GM19467 (cell line): ENCODE measurements at regions not wholly inside any gene's neighbourhood (a gene's known extent, or its start where the extent isn't known, plus 50 kb on each side); places are given as distances from the start of the nearest gene placed in this dataset.
A peak's percentile ranks its signal among the peaks of the same experiment; 100 is the strongest.

Experiments
- ATAC-seq: cut with Tn5 transposase; IDR thresholded peaks from one replicate; pipeline ENCODE4 v1.9.1; 2021; ENCODE audit warnings: mild to moderate bottlenecking, moderate library complexity; ENCODE audit not compliant: unreplicated experiment

DNA sequence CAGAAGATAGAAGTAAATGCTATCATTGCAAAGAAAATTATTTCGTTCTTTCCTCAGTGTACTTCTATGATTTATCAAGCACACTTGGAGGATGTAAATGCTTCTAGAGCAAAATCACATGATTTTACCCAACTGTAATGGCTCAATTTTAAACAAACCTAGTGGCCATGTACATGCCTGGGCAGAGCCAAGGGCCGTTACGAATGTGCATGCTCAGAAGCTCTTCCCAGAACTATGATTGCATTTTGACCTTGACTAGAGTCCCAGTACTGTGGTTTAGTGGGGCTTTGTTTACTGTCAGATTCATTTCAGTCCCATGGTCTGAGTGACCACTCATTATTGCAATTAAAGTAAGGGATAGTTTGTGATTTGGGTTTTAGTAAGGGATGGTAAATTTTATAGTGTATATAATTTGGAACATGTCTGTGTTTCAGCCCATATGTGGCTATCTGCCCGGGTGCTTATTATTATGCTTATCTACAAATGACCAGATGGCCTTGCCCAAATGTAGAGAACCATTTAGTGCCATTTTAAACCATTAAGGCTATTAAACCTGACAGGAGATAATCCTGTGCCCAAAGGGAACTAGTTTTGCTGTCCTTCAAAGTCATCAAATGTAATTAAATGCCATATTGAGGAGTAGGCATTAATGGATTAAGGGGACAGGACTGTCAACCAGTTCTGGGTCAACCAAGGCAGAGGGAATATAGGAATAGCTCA lies 239.1 kb downstream of the ICOS start:
- ATAC-seq = no peak

DNA sequence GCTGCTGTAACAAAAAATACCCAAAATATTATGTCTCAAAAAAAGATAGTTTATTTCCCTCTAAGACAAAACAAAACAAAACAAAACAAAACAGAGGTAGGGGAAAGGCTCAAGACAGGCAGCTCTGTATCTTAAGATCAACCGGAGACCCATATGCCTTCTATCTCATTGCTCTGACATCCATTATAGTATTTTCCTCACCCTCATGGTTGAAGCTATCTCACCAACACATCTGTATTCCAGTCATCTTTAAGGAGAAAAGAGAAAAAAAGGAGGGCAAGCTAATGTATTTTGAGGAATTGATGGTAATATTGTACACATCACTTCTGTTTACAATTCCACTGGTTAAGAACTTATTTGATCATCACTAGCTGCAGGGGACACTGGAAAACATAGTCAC lies 239.7 kb downstream of the ICOS start:
- no peak for ATAC-seq

DNA sequence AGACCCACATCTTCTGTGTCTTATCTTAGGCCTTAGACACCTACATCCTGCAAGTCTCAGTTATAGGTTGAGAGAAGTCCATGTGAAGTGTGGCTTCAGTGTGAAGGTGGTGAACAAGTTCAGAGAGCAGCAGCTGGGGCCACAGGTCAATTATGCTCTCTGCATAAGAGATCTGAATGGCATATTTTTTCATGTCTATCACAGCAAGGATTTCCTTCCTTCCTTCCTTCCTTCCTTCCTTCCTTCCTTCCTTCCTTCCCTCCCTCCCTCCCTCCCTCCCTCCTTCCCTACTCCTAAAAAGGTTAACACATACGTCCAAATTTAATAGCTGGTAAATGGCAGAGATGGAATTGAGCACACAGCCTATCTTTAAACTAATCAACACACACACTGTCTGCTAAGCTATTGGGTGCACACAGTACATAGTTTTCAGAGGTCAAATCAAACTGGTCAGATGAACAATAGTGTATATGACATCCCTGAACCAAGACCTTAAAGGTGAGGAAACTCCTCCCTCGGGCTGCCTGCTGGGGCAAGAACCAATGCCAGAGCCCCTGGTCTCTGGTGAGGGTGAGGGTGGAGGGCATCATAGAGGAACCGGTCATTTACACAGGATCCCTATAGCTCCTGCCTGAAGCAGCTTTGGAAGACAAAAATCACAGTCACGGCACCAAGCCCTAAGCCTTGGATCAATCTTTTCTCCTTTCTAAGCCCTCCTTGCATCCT lies 240.9 kb downstream of the ICOS start:
- peak; percentile 22 for ATAC-seq

DNA sequence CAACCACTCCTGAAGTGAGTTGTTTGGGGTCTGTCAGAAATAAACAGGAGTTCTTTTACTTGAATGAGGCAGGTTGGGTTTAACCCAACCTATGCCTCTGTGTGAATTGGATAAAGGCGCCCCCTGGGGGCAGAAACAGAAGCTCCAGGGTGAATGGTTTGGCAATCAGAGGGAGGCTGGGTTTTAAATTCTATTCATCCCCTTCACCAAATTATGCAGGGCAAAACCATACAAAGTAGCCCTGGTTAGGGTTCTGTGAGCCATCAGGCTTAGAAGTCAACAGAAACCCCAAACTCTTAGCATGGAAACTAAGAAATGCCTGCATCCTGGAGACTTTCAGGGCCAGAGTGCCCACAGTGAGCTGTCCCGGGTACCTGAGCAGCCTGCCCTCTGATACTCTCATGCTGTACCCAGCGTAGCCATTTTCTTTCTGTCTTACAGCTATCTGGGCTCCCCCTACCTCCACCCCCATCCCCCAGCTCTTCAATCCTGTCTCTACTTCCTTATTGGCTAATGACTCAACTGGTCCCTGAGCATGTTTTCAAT lies 241.5 kb downstream of the ICOS start:
- ATAC-seq = peak; percentile 82

DNA sequence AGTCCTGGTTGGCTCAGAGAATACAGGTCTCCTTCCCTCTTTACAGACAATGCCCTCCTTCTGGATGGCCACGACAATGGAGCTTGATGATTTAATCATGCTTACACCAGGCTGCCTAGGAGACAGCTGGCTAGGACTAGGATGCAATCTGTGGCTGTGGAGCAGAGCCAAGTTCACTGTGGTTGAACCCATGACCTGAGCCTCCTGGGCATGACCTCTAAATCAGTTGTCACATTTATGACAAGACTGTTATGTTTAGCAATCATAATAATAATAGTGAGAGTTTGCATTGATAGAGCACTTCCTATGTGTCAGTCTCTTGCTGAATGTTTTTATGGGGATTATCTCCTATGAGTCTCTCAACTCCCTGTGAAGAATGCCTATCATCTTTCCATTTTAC lies 244.1 kb downstream of the ICOS start:
- no peak for ATAC-seq

DNA sequence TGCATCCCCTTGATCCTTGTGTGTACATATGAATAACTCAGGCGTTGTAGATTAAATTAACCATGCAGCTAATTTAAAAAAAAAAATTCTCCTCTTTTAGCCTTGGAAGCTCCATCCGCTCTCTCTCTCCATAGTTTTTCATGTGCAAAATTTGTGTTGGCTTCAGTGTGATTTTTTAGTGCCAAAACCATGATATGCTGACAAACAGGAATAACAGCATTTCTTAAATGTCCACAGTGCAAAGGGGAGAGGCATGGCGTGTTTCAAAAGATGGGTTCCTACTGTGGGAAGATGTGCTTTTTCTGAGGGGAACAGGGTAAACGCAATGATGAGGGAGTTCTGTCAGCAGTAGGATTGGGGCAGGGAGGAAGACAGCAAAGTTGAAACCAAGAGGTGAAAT lies 247.0 kb downstream of the ICOS start:
- ATAC-seq = no peak

DNA sequence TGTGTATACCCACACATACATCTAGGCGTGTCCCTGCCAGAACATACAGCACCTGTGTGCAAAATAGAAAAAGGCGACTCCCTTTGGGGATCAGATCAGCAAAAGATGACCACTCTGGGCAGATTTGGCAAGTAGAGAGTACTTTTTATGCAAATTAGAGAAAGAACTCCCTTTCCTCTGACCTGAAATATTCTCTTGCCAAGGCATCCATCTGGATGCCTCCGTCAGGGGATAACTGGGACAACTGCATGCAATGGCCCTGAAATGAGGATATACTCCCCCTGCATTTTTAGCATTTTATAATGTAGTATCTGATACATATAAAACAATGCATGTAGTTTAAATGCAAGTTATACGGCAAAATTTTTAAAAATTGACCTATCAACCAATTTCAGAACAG lies 247.7 kb downstream of the ICOS start:
- no peak for ATAC-seq

DNA sequence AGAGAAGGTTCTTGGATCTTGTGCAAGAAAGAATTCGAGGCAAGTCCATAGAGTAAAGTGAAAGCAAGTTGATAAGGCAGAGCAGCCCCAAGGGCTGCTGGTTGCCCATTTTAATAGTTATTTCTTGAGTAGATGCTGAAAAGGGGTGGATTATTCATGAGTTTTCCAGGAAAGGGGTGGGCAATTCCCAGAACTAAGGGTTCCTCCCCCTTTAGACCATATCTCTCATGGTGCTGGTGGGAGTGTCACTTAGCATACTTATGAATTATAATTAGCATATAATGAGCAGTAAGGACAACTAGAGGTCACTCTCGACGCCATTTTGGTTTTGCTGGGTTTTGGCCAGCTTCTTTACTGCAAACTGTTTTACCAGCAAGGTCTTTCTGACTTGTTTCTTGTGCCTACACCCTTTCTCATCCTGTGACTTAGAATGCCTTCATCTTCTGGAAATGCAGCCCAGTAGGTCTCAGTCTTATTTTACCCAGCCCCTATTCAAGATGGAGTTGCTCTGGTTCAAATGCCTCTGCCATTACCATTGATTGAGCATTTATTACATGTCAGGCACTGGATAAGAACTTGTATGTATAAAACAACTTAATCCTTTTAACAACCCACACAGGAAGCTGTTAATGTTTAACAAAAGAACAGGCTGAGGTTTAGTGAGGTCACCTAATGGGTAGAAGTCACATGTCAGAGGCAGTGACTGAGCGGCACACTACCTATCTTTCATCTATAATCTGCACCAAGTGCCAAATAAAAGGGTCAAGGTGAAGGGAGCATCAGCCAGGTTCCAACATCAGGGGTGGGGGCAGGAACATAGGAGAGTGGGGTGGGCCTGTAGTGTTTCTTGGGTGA lies 250.9 kb downstream of the ICOS start:
- no peak for ATAC-seq

DNA sequence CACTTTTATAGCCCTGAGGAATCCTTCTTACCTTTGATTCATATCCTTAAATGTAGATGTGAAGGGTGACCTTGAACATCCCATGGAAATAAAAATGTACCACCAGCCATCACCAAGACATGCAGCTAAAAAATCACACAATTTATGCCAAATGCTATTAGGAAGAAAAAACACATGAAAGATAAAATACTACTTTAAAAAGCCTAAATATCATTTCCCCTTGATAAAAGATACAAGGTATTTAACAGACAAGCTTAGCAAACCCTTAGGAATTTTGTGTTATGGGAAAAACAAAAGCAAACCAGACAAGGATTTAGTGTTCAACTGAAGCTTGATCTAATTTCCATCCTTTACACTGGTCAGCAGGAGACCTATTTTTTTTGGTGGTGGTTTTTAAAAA lies 255.0 kb downstream of the ICOS start:
- no peak for ATAC-seq

DNA sequence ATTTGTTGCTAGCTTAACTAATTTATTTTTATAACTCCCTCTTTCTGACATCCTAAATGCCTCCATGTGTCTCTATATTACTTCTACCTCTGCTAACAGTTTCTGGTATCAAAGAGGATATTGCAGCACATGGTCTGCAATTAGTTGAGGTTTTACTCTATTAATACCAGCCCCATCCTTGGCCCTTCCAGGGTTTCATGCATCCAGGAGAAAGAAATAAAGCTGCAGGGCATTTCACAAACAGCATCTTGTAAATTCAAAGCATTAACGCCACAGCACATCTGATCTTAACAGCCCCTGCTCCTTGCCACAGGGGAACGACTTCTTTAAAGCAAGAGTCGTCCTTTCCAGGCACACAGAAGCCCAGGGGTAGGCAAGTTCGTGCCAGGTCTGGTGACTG lies 258.9 kb downstream of the ICOS start:
- ATAC-seq = no peak

DNA sequence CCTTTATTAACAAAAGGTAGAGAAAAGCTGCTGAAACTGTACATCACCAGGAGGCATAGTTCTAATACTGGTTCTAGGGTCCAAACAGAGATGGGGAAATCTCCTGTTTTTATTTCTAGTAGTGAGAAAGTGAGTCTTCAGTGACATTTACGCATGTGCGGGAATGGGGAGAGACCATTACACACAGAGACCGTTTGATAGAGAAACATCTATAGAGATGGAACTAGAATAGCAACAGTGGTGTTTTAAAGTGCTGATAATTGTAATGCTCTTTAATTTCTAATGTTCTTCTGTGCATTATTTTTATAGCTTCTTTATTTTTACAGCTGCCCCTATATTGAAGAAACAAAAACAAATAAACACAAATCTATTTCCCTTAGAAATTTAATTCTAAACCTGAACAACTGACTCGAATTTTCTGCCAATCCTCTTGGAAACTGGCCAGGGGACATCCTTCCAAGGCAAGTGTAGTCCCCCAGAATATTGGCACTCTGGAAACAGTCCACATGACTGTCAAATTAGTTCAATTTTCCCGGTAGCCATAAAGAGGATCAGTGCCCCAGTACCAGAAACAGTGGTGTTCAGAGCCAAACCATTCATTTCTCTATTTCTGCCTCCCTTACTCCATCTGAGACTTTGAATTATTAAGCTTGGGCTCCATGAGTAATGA lies 260.9 kb downstream of the ICOS start:
- no peak for ATAC-seq

DNA sequence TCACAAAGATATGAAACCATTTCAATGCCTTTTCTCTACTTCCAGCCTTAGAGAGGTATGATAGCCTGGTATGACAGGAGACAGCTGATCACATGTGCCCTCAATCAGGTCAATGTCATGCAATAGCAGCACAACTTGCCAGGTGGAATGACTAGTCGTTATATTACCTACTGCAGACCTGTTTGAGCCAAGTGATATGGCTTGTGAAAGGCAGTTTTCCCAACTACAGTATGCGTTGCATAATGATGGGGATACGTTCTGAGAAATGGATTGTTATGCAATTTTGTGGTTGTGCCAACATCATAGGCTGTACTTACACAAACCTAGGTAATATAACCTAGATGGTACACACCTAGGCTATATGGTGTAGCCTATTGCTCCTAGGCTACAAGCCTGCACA lies 262.8 kb downstream of the ICOS start:
- ATAC-seq = no peak

DNA sequence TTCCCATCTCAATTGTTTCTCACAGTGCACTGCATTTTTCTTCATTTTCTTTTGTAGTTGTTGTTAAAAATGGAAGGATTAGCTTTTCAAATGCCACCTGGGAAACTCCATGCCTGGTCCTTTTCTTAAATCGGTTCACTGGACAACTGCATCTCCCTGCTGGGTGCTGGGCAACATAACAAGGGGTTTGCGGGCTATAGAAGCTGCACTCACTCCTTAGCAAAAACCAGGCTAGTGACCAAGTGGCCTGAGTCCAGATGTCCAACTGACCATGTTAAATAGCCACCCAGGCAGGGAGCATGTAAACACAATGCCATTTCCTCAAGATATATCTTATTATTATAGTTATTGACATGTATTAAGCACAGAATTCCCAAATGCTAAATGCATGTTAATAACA lies 264.9 kb downstream of the ICOS start:
- ATAC-seq = no peak

DNA sequence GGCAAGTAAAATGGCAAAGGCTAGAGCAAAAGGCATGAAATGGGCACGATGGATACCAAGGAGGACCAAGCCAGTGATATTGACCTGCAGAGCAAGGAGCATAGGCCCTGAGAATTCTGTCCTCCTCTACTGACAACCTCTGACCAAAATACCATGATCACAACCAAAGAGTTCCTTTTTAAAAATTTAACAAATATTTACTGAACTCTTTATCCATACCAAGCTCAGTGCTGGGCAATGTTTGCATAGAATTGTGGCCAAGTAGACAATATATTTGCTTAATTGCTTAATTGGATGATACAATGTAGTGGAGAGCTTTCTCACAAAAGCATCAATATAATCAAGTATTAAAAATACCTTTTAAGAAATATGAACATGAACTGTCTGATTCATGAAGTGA lies 265.7 kb downstream of the ICOS start:
- no peak for ATAC-seq

DNA sequence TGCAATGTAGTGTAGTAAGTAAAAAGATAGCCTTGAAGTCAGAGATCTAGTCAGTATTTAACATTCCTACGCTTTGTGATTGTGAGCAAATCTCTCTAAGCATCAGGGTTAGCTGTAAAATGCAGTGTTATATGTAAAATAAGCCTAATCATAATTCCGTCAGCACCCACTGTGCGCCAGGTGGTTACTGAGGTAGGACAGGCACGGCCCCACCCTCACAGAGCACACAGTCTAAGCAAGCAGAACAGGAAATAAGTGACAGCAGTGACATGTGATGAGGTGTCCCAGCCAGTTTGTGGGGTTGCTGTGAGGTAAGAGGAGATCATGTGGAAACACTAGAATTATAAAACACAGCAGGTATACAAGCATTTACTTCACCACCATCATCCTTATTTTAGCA lies 267.1 kb downstream of the ICOS start:
- no peak for ATAC-seq

DNA sequence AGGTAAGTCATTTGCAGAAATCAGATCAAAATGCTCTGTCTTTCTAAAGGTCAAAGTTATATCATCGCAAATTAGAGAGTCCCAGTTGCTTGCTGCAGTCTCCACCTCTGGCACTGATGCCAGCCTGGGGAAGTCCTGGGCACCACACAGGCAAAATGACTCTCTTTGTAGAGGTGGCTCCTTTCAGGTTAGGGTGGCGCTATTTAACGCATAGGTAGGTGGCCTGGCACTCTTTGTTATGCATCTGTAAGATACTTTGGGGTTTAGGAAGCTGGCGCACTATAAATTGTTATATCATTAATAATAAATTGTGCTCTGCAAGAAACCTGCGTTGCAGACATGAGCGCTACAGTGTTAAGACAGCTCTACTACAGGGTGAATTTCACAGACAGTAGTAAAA lies 268.5 kb downstream of the ICOS start:
- ATAC-seq = no peak

DNA sequence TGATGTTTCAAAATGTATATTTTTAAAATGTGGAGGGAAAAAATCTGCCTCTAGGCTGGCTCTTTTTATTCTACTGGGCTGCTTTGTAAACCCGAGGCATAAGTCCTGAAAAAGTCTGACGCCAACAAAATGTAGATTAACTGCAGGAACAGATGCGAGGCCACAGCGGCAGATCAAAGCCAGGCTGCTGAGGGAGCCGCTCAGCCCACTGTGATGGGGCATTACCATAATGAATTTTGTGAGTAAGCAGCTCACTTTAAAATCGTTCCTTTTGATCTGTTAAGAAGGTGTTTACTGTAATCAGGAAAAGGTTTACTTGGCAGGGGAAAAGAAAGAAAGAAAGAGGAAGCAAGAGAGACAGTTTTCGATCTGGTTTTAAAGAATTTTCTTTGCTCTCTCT lies 269.0 kb downstream of the ICOS start:
- no peak for ATAC-seq

DNA sequence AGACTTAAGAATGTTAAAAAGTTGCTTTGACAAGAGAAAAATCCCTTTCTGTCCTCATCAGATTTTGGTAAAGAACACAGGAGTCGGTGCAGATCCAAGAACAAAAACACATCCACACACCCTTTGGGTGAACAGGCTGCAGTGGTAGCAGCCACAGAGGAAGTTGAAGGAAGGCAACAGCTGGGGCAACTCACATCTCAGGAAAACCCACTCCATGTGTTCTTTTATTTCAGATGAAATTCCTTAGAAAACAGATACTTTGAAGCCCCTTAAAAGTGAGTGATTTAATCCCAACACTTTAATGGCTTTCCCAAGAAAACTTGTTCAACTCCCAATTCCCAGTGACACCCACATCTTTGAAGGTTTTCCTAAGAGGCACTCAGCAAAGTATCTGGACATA lies 271.3 kb downstream of the ICOS start:
- ATAC-seq = no peak

DNA sequence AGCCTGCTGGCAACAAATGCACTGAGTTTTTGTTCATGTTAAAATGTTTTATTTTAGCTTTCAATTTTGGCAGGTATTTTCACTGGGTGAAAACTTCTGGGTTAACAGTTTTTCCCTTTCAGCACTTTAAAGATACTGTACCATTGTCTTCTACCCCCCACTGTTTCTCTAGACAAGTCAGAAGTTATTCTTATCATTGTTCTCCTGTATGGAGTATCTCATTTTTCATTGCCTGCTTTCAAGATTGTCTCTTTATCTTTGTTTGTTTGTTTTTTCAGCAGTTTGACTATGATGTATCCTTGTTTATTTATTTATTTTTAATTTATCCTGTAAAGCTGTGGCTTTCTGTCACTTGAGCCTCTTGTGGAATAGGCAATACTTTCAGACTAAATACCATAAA lies 277.0 kb downstream of the ICOS start:
- ATAC-seq = no peak

DNA sequence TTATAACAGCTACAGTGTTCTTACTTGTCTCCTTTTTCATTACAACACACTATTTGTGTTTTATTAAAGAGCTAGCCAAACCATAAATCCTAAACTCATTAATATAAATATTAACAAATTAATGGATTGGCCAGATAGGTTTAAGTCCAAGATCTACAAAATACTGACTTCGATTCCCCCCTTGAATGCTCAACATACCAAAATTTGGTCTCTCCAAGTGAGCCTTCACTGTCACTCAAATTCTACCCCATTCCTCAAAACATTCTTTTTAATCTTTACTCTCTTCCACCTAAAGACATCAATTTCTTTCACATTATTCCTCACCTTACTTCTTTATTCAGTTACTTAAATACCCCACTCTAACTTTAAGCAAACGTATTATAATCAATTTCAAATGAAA lies 281.5 kb downstream of the ICOS start:
- no peak for ATAC-seq

DNA sequence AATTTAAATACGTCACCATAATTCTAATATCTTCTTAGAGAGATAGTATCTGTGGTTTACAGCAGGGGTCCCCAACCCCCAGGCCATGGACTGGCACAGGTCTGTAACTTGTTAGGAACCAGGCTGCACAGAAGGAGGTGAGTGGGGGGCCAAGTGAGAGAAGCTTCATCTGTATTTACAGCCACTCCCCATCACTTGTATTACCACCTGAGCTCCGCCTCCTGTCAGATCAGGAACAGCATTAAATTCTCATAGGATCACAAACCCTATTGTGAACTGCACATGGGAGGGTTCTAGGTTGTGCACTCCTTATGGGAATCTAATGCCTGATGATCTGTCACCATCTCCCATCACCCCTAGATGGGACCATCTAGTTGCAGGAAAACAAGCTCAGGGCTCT lies 282.6 kb downstream of the ICOS start:
- ATAC-seq = no peak
